Epithelial cell of esophagus (primary cell): ENCODE measurements at regions not wholly inside any gene's neighbourhood (a gene's known extent, or its start where the extent isn't known, plus 50 kb on each side); places are given as distances from the start of the nearest gene placed in this dataset.

Experiments
- DNase-seq: peaks from one replicate; pipeline ENCODE4 v3.0.0; 2010; ENCODE audit warnings: low read depth
- H3K4me3 ChIP-seq: 2 replicates; pipeline ENCODE4 v1.5.1; 2011; ENCODE audit warnings: mild to moderate bottlenecking, low read length, control low read depth
- TF ChIP-seq, protein P1 (sequence below): IDR thresholded peaks from 2 replicates; pipeline ENCODE4 v1.5.1; 2011; ENCODE audit warnings: low read depth, mild to moderate bottlenecking, low read length, control low read depth, inconsistent platforms; ENCODE audit not compliant: insufficient read depth; ENCODE audit errors: missing control alignments

DNA sequence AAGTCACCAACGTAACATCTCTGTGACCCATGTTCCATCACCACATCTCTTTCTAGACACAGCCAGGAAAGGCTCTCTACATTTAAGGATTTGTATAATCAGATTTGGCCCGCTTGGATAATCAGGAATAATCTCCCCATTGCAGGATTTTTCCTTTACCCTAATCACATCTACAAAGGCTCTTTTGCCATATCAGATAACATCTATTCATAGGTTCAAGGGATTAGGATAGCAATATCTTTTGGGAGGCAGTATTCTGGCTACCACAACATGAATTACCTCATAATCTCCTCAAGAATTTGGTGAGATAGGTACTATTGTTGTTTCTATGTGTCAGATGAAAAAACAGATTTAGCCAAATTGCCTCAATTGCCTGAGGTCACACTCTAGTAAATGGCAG, 142.8 kb upstream of the UBASH3B start:
- TF ChIP-seq, protein P1, sequence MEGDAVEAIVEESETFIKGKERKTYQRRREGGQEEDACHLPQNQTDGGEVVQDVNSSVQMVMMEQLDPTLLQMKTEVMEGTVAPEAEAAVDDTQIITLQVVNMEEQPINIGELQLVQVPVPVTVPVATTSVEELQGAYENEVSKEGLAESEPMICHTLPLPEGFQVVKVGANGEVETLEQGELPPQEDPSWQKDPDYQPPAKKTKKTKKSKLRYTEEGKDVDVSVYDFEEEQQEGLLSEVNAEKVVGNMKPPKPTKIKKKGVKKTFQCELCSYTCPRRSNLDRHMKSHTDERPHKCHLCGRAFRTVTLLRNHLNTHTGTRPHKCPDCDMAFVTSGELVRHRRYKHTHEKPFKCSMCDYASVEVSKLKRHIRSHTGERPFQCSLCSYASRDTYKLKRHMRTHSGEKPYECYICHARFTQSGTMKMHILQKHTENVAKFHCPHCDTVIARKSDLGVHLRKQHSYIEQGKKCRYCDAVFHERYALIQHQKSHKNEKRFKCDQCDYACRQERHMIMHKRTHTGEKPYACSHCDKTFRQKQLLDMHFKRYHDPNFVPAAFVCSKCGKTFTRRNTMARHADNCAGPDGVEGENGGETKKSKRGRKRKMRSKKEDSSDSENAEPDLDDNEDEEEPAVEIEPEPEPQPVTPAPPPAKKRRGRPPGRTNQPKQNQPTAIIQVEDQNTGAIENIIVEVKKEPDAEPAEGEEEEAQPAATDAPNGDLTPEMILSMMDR = no peak
- DNase-seq = no peak
- no peak overlapping the region for H3K4me3 ChIP-seq

DNA sequence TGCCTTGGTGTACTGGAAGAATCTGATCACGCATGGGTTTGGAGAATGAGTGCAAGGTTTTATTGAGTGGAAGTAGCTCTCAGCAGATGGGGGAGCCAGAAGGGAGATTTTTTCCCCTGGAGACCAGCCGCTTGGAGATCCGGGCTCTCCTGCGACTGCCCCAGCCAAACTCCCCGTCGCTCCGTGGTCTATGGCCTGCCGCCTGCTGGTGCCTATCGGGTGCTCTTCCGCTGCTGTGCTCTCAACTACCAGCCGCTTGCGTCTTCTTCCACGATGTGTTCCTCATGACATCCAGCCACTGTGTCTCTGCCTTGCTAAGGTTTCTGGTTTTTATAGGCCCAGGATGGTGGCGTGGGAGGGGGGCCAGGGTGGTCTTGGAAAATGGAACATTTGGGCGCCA, 145.6 kb upstream of the UBASH3B start:
- TF ChIP-seq, protein P1 = no peak
- no peak overlapping the region for H3K4me3 ChIP-seq
- DNase-seq = no peak

DNA sequence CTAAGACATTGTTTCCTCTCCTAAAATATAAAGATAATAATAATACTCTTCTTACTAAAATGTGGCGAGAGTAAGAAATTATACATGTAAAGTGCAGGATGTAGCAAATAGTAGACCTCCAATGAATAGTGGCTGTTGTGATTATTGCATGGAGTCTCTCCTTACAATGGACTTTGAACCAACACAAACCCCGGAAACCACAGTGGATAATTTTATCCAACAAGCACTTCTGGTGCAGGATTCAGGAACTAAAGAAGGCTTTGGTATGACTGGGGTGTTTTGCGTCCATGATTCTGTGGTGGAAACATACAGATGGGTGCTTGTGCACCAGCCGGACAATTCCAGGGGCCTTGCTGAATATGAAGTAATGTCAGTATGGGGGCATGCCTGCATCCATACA, 146.4 kb upstream of the UBASH3B start:
- TF ChIP-seq, protein P1 = no peak
- no peak overlapping the region for H3K4me3 ChIP-seq

DNA sequence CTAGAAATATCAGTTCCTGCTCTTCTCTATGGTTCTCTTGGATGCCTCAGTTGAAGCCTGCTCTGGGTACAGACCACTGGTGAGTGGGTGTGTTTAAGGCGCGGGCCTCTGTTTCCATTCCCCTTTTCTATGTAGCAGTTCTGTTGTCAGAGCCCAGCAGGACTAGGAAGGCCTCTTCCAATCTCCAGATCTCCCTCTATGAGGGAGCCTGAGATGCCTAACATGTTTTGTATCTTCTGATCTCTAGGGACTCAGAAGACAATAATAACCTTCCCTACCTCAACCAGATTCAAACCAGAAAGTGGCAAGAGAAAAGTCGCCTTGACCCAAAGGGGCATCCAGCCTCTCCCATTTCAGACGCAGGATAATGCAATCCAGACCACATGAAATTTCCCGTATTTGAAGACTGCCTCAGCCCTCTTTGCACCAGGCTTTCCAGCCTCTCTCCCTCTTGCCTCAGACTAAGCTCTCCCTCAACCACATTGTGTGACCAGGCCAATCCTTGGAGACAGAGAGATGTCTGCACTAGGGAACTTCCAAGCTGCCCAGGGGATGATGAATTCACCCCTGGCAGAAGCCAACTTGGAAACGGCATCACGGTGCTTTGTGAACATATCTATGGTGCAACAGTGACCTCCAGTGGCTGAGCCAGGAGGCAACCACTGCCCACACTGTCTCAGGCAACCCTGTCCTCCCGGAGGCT, 150.1 kb upstream of the UBASH3B start:
- TF ChIP-seq, protein P1 = peak; percentile 91
- DNase-seq = peak; percentile 82
- H3K4me3 ChIP-seq = no peak overlapping the region

More for the DNA sequence above, 146.4 kb upstream of the UBASH3B start:
- DNase-seq = no peak

DNA sequence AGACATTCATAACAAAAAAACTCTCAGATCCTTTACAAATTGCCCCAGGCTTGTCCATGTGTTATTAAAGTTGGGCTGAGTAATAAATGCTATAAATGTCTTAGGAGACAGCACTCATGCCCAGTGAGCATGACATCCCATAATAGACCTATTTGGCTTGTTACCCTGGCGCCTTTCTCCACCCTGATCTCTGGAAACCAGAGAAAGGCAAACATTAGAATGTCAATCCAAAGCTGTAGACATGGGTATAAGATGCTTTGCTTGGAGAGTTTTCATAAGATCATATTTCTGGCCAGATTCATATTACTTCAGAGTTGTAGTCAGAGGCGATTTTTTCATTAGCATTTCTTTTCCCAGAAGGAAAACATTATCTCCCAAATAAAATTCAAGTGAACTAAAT, 161.3 kb upstream of the UBASH3B start:
- peak; percentile 21 for DNase-seq
- TF ChIP-seq, protein P1 = no peak

DNA sequence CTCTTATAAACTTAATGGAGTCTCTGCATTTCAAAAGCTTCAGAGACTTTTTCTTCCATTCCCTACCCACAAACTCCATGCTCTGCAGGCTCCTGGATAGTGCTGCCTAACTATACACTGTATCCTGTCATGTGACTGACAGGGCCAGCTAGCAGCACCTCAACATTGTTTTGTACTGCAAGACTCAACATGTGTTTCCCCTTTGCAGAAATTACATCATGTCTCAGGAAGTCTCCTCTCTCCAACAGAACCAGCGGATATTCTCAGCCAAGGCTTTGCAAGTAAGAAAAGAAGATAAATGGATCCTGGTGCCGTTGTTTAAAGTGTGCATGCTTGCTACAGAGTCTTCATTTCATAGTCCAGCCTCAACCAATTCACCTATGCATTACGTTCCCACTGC, 164.0 kb upstream of the UBASH3B start:
- DNase-seq = peak; percentile 91
- TF ChIP-seq, protein P1 = no peak
- H3K4me3 ChIP-seq = no peak overlapping the region

More for the DNA sequence above, 161.3 kb upstream of the UBASH3B start:
- no peak overlapping the region for H3K4me3 ChIP-seq
